HG03025 (cell line): ENCODE measurements at regions not wholly inside any gene's neighbourhood (a gene's known extent, or its start where the extent isn't known, plus 50 kb on each side); places are given as distances from the start of the nearest gene placed in this dataset.
"Not testable (repeated sequence)": the region's sequence is repeated elsewhere in the genome, so short reads cannot be mapped to it uniquely, and the experiment has no call there.

Source experiments
- ATAC-seq: cut with Tn5 transposase; IDR thresholded peaks from one replicate; pipeline ENCODE4 v1.9.1; 2021; ENCODE audit warnings: mild to moderate bottlenecking, moderate library complexity; ENCODE audit not compliant: unreplicated experiment, low FRiP score

- ATAC-seq: no peak
Measured at GRCh38 chr20:48047447-48047846, 262.2 kb upstream of the SULF2 start.

GRCh38 chr20:48042628-48043027 lies 257.3 kb upstream of the SULF2 start:
- no peak for ATAC-seq

- ATAC-seq: no peak
Measured at GRCh38 chr20:48041078-48041780, 255.9 kb upstream of the SULF2 start.

- ATAC-seq: no peak
Measured at GRCh38 chr20:48040491-48040890, 255.2 kb upstream of the SULF2 start.

- ATAC-seq: no peak
Measured at GRCh38 chr20:48040051-48040450, 254.8 kb upstream of the SULF2 start.

- ATAC-seq: no peak
Measured at GRCh38 chr20:48039514-48039913, 254.2 kb upstream of the SULF2 start.

GRCh38 chr20:48038713-48039112 lies 253.4 kb upstream of the SULF2 start:
- ATAC-seq: no peak

GRCh38 chr20:48037798-48038197 lies 252.5 kb upstream of the SULF2 start:
- not testable (repeated sequence) for ATAC-seq

GRCh38 chr20:48035961-48036731 lies 250.9 kb upstream of the SULF2 start:
- no peak for ATAC-seq

GRCh38 chr20:48034751-48035150 lies 249.5 kb upstream of the SULF2 start:
- no peak for ATAC-seq

- ATAC-seq: not testable (repeated sequence)
Measured at GRCh38 chr20:48033005-48033404, 247.7 kb upstream of the SULF2 start.

GRCh38 chr20:48031122-48031521 lies 245.8 kb upstream of the SULF2 start:
- ATAC-seq: no peak

GRCh38 chr20:48026981-48027592 lies 241.8 kb upstream of the SULF2 start:
- no peak for ATAC-seq

GRCh38 chr20:48025661-48026060 lies 240.4 kb upstream of the SULF2 start:
- ATAC-seq: no peak

- no peak for ATAC-seq
Measured at GRCh38 chr20:48025051-48025515, 239.8 kb upstream of the SULF2 start.

GRCh38 chr20:48024539-48024938 lies 239.3 kb upstream of the SULF2 start:
- ATAC-seq: no peak

- not testable (repeated sequence) for ATAC-seq
Measured at GRCh38 chr20:48020696-48021095, 235.4 kb upstream of the SULF2 start.

GRCh38 chr20:48019940-48020339 lies 234.7 kb upstream of the SULF2 start:
- no peak for ATAC-seq

- no peak for ATAC-seq
Measured at GRCh38 chr20:48019496-48019895, 234.2 kb upstream of the SULF2 start.

GRCh38 chr20:48018851-48019250 lies 233.6 kb upstream of the SULF2 start:
- not testable (repeated sequence) for ATAC-seq

- ATAC-seq: no peak
Measured at GRCh38 chr20:48017992-48018391, 232.7 kb upstream of the SULF2 start.
